Activated CD8-positive, alpha-beta memory T cell treated with anti-CD3 and anti-CD28 coated beads for 1 hour (primary cell): ENCODE measurements at regions not wholly inside any gene's neighbourhood (a gene's known extent, or its start where the extent isn't known, plus 50 kb on each side); places are given as distances from the start of the nearest gene placed in this dataset.
A peak's percentile ranks its signal among the peaks of the same experiment; 100 is the strongest.
"Not testable (repeated sequence)": the region's sequence is repeated elsewhere in the genome, so short reads cannot be mapped to it uniquely, and the experiment has no call there.

Experiments
- DNase-seq, 2 donors: peaks; one replicate each; pipeline ENCODE4 v3.0.0-alpha.2; 2020; ENCODE audit warnings: low read depth in 1 of 2; ENCODE audit errors: extremely low read depth in 1 of 2

- not testable (repeated sequence) for DNase-seq
Measured at GRCh38 chr14:106745016-106745767, 1218.8 kb downstream of the TMEM121 start.

GRCh38 chr14:106750089-106750488 is 1223.7 kb downstream of the TMEM121 start:
- not testable (repeated sequence) for DNase-seq

- DNase-seq = not testable (repeated sequence)
Measured at GRCh38 chr14:106753751-106754150, 1227.4 kb downstream of the TMEM121 start.

- DNase-seq = not testable (repeated sequence)
Measured at GRCh38 chr14:106757444-106757843, 1231.1 kb downstream of the TMEM121 start.

GRCh38 chr14:106761886-106762816 is 1235.8 kb downstream of the TMEM121 start:
- not testable (repeated sequence) for DNase-seq

DNA sequence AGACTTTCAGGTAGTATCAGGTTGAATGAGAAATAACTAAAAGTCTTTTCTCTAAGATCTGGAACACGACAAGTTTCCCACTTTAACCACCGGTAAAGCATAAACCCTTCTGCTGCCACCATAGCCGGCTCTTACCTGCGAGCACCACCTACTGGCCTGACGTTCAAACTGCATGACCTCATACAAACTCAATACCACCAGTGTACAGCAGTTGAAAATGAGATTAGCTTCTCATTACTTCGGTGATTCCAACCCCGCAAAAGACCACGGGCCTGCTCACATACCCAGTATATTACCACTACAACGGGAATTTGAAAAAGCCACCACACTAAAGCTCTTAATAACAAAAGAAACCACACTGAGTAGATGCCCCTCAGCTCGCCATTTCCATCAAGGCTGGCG is 1238.6 kb downstream of the TMEM121 start:
- not testable (repeated sequence) for DNase-seq

GRCh38 chr14:106766145-106766544 is 1239.8 kb downstream of the TMEM121 start:
- DNase-seq = no peak

- DNase-seq = peak; percentile 27 to 36
Measured at GRCh38 chr14:106766551-106767277, 1240.3 kb downstream of the TMEM121 start.

- DNase-seq = not testable (repeated sequence)
Measured at GRCh38 chr14:106768230-106768629, 1241.8 kb downstream of the TMEM121 start.

- DNase-seq = not testable (repeated sequence)
Measured at GRCh38 chr14:106768972-106769700, 1242.8 kb downstream of the TMEM121 start.

GRCh38 chr14:106770158-106770672 is 1243.8 kb downstream of the TMEM121 start:
- not testable (repeated sequence) for DNase-seq

DNA sequence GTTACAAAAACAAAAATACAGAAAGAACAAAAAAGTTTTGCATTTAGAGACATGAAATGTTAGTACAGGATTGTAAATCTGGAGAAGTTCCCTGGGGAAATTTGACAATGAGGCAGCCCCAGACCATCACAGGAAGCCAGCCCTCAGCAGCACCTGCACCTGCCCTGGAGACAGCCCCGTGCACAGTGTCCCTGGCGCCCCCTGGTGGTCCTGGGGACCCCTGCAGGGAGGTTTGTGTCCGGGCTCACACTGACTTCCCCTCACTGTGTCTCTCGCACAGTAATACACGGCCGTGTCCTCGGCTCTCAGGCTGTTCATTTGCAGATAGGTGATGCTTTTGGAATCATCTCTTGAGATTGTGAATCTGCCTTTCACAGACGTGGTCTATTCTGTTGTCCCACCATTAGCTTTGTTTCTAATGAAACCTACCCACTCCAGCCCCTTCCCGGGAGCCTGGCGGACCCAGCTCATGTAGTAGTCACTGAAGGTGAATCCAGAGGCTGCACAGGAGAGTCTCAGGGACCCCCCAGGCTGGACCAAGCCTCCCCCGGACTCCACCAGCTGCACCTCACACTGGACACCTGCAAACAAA is 1248.6 kb downstream of the TMEM121 start:
- DNase-seq = peak; percentile 45 to 73

- DNase-seq = no peak
Measured at GRCh38 chr14:106776395-106776983, 1250.1 kb downstream of the TMEM121 start.

GRCh38 chr14:106778986-106779385 is 1252.6 kb downstream of the TMEM121 start:
- DNase-seq = no peak

DNA sequence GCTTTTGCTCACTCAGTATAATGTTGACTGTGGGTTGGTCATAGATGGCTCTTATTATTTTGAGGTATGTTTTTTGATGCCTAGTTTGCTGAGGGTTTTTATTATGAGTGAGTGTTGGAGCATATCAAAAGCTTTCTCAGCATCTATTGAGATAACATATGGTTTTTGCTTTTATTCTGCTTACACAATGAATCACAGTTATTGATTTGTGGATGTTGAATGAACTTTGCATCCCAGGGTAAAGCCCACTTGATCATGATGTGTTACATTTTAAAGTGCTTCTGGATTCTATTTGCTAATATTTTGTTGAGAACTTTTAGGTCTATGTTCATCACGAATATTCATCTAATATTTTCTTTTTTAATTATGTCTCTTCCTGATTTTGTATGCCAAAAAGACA is 1260.3 kb downstream of the TMEM121 start:
- no peak for DNase-seq

GRCh38 chr14:106787626-106788025 is 1261.2 kb downstream of the TMEM121 start:
- DNase-seq = no peak

- no peak for DNase-seq
Measured at GRCh38 chr14:106788534-106788933, 1262.2 kb downstream of the TMEM121 start.

GRCh38 chr14:106789318-106789717 is 1262.9 kb downstream of the TMEM121 start:
- DNase-seq = no peak
